ENCODE measurements at regions not wholly inside any gene's neighbourhood (a gene's known extent, or its start where the extent isn't known, plus 50 kb on each side); places are given as distances from the start of the nearest gene placed in this dataset.
"Not testable (repeated sequence)": the region's sequence is repeated elsewhere in the genome, so short reads cannot be mapped to it uniquely, and the experiment has no call there.

DNA sequence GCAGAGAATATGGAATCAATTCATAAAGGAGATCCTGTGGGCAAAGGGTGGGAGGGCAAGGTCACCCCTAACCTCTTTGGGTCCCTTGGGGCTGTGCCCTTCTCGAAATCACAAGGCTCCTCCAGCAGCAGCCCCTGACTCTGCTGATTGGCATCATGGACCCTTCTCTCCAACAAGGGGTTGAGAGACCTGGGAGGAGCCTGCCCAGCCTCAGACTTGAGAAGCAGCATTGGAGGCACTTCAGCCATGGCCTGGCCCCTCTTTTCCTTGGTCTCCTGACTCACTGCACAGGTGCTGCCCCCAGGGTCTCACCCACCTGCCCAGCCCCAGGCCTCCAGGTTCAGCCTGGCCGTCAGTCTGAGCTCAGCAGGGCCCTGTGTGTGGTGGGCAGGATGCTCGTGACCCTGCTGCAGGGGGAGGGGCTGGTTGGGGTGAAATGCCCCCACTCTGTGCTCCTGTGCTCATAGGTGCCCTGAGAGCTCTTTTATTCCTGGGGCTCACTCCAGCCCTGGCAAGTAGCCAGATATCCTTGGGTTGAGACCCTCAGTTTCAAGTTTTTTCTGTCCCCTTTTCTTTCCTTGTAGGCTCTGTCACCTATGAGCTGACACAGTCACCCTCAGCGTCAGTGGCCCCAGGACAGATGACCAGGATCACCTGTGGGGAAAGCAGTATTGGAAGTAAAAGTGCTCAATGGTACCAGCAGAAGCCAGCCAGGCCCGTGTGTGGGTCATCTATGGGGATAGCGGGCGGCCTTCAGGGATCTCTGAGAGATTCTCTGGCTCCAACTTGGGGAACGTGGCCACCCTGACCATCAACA lies 110.8 kb downstream of the GGTLC2 start:
- no peak for DNase-seq (ENCODE audit: extremely low spot score, unreplicated experiment)
- Mint-ChIP-seq H3K4me3 (no peak overlapping the region), H3K4me1 (ENCODE audit: unreplicated experiment) (no peaks in the 10 kb centered on the region), H3K27me3 (peaks cover 19% of the 10 kb centered on the region), H3K27ac (no peak overlapping the region), H3K36me3 (no peaks in the 10 kb centered on the region), H3K9me3 (no peaks in the 10 kb centered on the region)
- TF ChIP-seq, protein P1, sequence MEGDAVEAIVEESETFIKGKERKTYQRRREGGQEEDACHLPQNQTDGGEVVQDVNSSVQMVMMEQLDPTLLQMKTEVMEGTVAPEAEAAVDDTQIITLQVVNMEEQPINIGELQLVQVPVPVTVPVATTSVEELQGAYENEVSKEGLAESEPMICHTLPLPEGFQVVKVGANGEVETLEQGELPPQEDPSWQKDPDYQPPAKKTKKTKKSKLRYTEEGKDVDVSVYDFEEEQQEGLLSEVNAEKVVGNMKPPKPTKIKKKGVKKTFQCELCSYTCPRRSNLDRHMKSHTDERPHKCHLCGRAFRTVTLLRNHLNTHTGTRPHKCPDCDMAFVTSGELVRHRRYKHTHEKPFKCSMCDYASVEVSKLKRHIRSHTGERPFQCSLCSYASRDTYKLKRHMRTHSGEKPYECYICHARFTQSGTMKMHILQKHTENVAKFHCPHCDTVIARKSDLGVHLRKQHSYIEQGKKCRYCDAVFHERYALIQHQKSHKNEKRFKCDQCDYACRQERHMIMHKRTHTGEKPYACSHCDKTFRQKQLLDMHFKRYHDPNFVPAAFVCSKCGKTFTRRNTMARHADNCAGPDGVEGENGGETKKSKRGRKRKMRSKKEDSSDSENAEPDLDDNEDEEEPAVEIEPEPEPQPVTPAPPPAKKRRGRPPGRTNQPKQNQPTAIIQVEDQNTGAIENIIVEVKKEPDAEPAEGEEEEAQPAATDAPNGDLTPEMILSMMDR (conservative IDR thresholded peaks at IDR 0.05) = no peak

DNA sequence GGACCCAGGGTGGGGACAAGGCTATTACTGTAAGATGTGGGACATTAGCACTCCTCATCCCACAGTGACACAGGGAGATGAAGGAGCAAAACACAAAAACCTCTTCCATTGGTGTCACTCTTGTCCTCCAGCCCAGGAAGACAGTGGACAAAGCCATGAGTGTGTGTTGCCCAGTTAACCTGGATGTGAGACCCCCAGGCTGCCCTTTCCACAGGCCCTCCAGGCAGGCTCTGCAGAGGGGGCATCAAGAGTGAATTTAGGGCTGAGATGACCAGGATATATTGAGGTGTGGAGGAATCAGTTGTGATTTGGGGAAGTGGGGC lies 111.3 kb downstream of the GGTLC2 start:
- peaks cover 19% of the 10 kb centered on the region for H3K27me3 Mint-ChIP-seq
- no peak overlapping the region for H3K27ac Mint-ChIP-seq
- H3K4me3 Mint-ChIP-seq = no peak overlapping the region
- H3K4me1 Mint-ChIP-seq (ENCODE audit: unreplicated experiment) = no peaks in the 10 kb centered on the region
- DNase-seq (ENCODE audit: extremely low spot score, unreplicated experiment) = no peak
- H3K9me3 Mint-ChIP-seq = no peaks in the 10 kb centered on the region
- TF ChIP-seq, protein P1 (conservative IDR thresholded peaks at IDR 0.05) = no peak
- H3K36me3 Mint-ChIP-seq = no peaks in the 10 kb centered on the region

DNA sequence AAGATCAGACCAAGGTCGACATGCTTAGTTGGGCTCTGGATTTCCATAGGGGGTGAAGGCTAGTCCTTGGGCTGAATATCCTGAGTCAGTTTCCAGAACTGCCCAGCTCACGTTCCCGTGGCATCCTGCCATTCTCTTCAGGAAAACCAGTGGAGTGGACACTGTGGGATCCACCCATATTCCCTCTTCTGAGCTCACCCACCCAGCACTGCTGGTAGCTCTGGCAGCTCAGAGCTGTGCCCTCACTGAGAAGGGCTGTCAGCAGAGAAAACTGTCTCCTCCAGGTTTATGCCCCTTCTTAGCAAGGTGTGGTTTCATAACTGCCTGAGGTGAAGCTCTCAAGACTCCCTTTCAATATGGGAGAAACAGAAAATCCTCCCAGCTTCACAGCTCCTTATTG lies 111.7 kb downstream of the GGTLC2 start:
- H3K4me3 Mint-ChIP-seq = no peak overlapping the region
- H3K4me1 Mint-ChIP-seq (ENCODE audit: unreplicated experiment) = no peaks in the 10 kb centered on the region
- H3K27ac Mint-ChIP-seq = no peak overlapping the region
- no peaks in the 10 kb centered on the region for H3K36me3 Mint-ChIP-seq
- no peak for DNase-seq (ENCODE audit: extremely low spot score, unreplicated experiment)
- H3K27me3 Mint-ChIP-seq = peaks cover 22% of the 10 kb centered on the region
- TF ChIP-seq, protein P1 (conservative IDR thresholded peaks at IDR 0.05) = no peak
- H3K9me3 Mint-ChIP-seq = no peaks in the 10 kb centered on the region

DNA sequence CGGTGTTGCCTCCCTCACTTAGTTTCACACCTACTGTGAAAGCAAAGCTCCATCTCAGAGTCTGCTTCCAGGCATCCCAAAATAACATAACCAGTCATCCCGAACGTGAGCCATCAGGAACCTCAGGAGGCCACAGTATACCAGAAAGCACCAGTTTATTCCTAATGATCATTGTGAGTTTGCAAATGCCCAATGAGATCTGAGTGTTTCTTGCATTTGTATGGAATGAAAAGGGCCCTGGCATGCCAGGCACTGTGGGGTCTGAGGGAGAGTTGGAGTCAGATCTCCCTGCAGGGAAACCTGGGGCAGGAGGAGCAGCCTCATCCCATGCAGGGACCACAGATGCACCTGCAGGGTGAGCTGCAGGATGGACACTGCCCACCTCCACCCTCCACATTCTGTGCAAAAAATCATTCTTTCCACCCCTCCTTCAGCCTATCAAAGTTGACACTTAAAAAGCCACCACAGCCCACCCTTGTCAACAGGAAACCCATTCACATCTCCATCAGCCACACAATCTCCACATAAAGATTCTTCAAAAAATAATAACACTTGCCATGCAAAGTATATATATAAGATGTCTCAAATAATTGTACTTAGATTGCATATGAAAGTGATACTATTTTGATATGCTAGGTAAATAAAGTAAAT lies 112.3 kb downstream of the GGTLC2 start:
- not testable (repeated sequence) for H3K36me3 Mint-ChIP-seq; H3K9me3 Mint-ChIP-seq; H3K4me1 Mint-ChIP-seq (ENCODE audit: unreplicated experiment); H3K4me3 Mint-ChIP-seq; H3K27ac Mint-ChIP-seq; DNase-seq (ENCODE audit: extremely low spot score, unreplicated experiment)
- H3K27me3 Mint-ChIP-seq = peaks cover 22% of the 10 kb centered on the region

DNA sequence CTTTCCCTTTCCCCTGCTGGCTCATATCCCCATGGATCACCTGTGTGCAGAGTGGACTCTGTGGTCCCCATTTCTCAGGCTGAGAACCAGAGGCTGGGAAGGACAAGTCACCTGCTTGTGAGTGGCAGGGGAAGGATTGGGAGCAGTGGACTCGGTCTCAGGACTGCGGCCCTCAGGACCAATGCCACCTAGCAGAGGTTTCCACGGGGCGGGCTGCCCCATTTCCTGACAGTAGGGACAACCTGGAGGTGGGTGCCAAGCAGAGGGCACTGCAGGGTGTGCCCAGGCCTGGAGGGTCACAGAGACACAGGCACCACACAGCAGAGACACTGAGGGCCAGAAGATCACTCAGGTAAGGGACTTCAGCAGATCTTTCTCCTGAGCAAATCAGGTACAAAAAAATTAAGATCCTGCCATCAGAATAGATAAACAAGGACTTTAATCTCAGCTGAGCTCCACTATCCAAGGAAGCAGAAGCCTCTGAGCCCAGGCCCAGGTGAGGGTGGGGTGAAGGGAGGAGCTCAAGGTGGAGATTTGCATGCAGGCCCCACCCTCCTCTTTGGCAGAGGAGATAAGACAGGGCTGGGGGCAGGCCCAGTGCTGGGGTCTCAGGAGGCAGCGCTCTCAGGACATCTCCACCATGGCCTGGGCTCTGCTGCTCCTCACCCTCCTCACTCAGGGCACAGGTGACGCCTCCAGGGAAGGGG lies 113.8 kb downstream of the GGTLC2 start:
- not testable (repeated sequence) for H3K9me3 Mint-ChIP-seq; H3K36me3 Mint-ChIP-seq; H3K27ac Mint-ChIP-seq; H3K4me1 Mint-ChIP-seq (ENCODE audit: unreplicated experiment); DNase-seq (ENCODE audit: extremely low spot score, unreplicated experiment); H3K4me3 Mint-ChIP-seq
- peaks cover 25% of the 10 kb centered on the region for H3K27me3 Mint-ChIP-seq

DNA sequence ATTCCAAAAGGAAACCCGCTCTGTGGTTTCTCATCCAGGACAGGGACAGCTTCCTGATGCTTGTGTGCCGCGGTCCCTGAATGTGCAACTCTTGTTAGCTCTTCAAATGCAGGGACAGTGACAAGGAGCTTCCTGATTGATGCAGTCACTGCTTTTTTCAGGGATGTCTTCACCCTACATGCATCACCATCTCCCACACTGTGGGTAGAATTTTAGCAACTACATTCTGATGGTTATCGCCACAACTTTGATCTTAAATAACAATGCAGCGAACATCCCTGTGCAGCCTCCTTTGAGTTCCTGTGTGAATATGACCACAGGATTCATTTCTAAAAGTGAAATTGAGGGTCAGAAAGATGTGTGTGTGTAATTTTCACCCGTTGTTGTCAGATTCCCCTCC lies 115.0 kb downstream of the GGTLC2 start:
- H3K9me3 Mint-ChIP-seq = no peaks in the 10 kb centered on the region
- H3K27ac Mint-ChIP-seq = no peak overlapping the region
- TF ChIP-seq, protein P1 (conservative IDR thresholded peaks at IDR 0.05) = no peak
- H3K4me1 Mint-ChIP-seq (ENCODE audit: unreplicated experiment) = no peaks in the 10 kb centered on the region
- no peak for DNase-seq (ENCODE audit: extremely low spot score, unreplicated experiment)
- no peaks in the 10 kb centered on the region for H3K36me3 Mint-ChIP-seq
- no peak overlapping the region for H3K4me3 Mint-ChIP-seq
- peaks cover 23% of the 10 kb centered on the region for H3K27me3 Mint-ChIP-seq
